ENCODE measurements at regions not wholly inside any gene's neighbourhood (a gene's known extent, or its start where the extent isn't known, plus 50 kb on each side); places are given as distances from the start of the nearest gene placed in this dataset.

DNA sequence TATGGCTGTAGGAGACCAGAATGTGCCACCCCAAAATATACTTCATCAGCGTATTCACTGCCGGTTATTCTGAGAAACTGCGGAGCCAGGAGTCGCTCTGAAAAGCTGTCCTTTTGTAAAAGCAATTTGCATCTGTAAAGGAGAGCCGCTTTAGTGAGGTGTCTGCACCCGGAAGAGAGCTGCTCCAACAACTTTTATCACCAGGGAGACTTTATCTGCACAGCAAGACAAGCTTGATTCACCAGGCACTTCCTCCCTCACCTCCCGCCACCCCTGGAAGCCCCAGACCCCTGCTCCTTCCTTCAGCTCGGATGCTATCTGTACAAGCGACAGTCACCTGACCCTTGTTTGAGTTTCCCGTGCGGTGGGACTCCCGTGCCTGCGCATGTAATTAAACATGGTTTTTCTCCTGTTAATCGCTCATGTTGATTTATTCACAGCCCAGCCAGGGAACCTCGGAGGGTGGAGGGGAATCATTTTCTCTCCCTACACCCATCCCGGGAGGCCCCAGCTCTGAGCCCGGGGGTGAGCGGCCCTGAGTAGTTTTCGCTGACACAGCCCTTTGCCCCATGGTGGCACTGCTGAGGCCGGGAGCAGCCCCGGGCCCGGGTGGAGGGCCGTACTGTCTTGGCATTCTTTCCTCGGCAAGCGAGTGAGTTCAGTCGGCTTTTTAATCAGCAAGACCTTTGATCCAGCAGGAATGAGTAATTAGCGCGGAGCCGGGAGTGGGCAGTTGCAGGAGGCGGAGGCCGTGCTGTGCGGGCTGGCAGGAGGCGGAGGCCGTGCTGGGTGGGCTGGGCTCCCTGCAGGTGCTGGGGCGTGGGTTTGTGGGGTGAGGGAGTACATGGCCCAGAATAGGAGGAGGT lies 222.7 kb upstream of the CIBAR2 start:
- Histone ChIP-seq H3K9me3 (ENCODE audit: insufficient read depth, low read depth, low read length) (no peaks in the 10 kb centered on the region), H3K9me2 (replicated peaks; ENCODE audit: low read depth, low read length) (no peaks in the 10 kb centered on the region), H3K4me3 (ENCODE audit: low read length, poor library complexity, severe bottlenecking) (peak overlapping the region; percentile 28), H4K20me1 (ENCODE audit: insufficient read depth, low read length, poor library complexity, severe bottlenecking) (no peaks in the 10 kb centered on the region), H3K4me2 (ENCODE audit: low read depth, low read length, poor library complexity, severe bottlenecking) (peak overlapping the region; percentile 63), H3K79me2 (ENCODE audit: insufficient read depth, low read length) (no peaks in the 10 kb centered on the region), H3K27me3 (ENCODE audit: insufficient read depth, low read length, poor library complexity, severe bottlenecking) (no peaks in the 10 kb centered on the region), H3K36me3 (ENCODE audit: insufficient read depth, low read length) (no peaks in the 10 kb centered on the region), H3K4me1 (ENCODE audit: insufficient read depth, low read length, poor library complexity, severe bottlenecking) (peaks cover 15% of the 10 kb centered on the region), H3F3A (ENCODE audit: low read depth) (no peaks in the 10 kb centered on the region), H3K9ac (ENCODE audit: low read depth, low read length, poor library complexity, severe bottlenecking) (peak overlapping the region; percentile 46), H2AFZ (ENCODE audit: low read length) (peak overlapping the region; percentile 63; the same call in 1 of the 2 replicates)
- no peak for TF ChIP-seq EZH2phosphoT487 (IDR thresholded peaks at IDR 0.05; ENCODE audit: borderline replicate concordance)
- TF ChIP-seq, protein P1, sequence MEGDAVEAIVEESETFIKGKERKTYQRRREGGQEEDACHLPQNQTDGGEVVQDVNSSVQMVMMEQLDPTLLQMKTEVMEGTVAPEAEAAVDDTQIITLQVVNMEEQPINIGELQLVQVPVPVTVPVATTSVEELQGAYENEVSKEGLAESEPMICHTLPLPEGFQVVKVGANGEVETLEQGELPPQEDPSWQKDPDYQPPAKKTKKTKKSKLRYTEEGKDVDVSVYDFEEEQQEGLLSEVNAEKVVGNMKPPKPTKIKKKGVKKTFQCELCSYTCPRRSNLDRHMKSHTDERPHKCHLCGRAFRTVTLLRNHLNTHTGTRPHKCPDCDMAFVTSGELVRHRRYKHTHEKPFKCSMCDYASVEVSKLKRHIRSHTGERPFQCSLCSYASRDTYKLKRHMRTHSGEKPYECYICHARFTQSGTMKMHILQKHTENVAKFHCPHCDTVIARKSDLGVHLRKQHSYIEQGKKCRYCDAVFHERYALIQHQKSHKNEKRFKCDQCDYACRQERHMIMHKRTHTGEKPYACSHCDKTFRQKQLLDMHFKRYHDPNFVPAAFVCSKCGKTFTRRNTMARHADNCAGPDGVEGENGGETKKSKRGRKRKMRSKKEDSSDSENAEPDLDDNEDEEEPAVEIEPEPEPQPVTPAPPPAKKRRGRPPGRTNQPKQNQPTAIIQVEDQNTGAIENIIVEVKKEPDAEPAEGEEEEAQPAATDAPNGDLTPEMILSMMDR (conservative IDR thresholded peaks at IDR 0.05; ENCODE audit: low read length), result no peak

DNA sequence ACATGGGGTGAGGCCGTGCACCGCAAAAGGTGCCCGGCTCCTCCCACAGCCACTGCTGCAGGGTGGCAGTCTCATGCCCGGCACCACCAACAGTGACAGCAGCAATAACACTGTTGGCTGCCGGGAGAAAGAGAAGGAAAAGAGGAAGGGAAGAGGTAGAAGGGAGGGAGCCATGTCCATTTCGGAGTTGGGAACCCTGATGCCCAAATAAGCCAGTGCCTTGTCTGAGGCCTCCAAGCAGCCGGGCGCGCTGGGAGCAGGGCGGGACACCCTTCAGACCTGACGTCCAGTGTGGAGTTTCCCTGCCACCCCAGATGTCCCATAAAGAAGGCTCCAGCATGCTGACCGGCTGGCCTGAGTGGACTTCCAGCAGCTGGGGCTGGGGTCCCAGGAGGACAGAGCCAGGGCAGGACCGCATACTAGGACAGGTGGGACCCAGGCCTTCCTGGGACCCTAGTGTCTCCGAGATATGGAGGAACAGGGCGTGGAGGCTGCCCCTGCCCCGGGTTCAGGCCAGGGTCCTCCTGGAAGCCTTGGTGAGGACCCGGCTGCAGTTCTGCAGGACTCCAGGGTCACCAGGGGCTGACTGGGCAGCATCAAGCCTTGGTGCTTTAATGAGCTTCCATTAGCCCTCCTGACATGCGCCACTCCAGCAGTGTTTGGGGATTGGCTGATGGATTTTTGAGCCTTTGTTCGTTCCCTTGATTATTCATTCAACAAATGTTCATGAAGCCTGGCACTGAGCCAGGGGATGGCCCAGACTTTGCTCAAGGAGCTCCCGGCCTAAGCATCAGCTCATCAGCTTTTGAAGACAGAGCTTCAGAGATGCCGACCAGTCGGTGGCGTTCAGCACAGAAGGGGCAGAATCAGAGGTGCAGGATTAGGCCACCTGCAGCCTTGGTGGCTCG lies 223.6 kb upstream of the CIBAR2 start:
- Histone ChIP-seq H3K36me3 (ENCODE audit: insufficient read depth, low read length) (no peaks in the 10 kb centered on the region), H3K9ac (ENCODE audit: low read depth, low read length, poor library complexity, severe bottlenecking) (peak overlapping the region; percentile 46), H3K27me3 (ENCODE audit: insufficient read depth, low read length, poor library complexity, severe bottlenecking) (no peaks in the 10 kb centered on the region), H3F3A (ENCODE audit: low read depth) (no peaks in the 10 kb centered on the region), H3K4me1 (ENCODE audit: insufficient read depth, low read length, poor library complexity, severe bottlenecking) (peaks cover 7% of the 10 kb centered on the region), H3K4me2 (ENCODE audit: low read depth, low read length, poor library complexity, severe bottlenecking) (peak overlapping the region; percentile 63), H2AFZ (ENCODE audit: low read length) (no peak overlapping the region), H3K4me3 (ENCODE audit: low read length, poor library complexity, severe bottlenecking) (peak overlapping the region; percentile 28), H3K9me3 (ENCODE audit: insufficient read depth, low read depth, low read length) (no peaks in the 10 kb centered on the region), H3K79me2 (ENCODE audit: insufficient read depth, low read length) (no peaks in the 10 kb centered on the region), H4K20me1 (ENCODE audit: insufficient read depth, low read length, poor library complexity, severe bottlenecking) (no peaks in the 10 kb centered on the region), H3K9me2 (replicated peaks; ENCODE audit: low read depth, low read length) (no peaks in the 10 kb centered on the region)
- TF ChIP-seq, protein P1 (conservative IDR thresholded peaks at IDR 0.05; ENCODE audit: low read length), result no peak
- TF ChIP-seq EZH2phosphoT487 (IDR thresholded peaks at IDR 0.05; ENCODE audit: borderline replicate concordance), result no peak

DNA sequence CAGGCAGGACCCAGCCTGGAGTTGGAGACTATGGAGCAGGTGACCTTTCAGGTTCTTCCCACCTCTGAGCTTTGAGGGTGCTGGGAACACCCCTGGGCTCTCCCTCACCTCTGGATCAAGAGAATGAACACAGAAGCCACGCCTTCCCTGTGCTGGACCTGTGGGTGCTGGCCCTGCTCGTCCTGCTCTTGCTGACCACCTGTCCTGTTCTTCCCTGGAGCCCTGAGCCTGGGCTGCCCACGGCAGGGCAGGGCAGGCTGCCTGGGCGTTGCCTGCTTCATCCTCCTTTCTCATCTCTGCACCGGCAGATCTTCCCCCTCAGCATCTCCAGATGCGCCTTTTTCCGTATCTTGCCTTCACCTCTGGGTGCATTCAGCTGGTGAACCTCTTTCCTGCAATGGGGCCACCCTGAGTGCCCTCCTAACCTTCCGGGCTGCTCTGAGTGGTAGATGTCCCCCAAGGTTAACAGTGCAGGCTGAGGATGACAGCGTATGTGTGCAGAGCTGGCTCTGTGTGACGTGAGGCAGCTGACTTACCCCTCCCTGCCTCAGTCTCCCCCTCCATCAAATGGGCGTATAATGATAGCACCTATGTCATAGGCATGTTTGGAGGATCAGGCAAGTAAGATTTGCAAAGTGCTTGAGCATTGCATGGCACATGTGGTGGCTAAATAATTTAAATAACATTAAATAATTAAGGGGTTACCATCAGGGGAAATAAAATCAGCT lies 225.8 kb upstream of the CIBAR2 start:
- Histone ChIP-seq H3K9ac (ENCODE audit: low read depth, low read length, poor library complexity, severe bottlenecking) (no peak overlapping the region), H3K27me3 (ENCODE audit: insufficient read depth, low read length, poor library complexity, severe bottlenecking) (no peaks in the 10 kb centered on the region), H3K79me2 (ENCODE audit: insufficient read depth, low read length) (no peaks in the 10 kb centered on the region), H3K36me3 (ENCODE audit: insufficient read depth, low read length) (no peaks in the 10 kb centered on the region), H3K4me2 (ENCODE audit: low read depth, low read length, poor library complexity, severe bottlenecking) (no peak overlapping the region), H3K4me1 (ENCODE audit: insufficient read depth, low read length, poor library complexity, severe bottlenecking) (peaks cover 7% of the 10 kb centered on the region), H3F3A (ENCODE audit: low read depth) (no peaks in the 10 kb centered on the region), H2AFZ (ENCODE audit: low read length) (no peak overlapping the region), H4K20me1 (ENCODE audit: insufficient read depth, low read length, poor library complexity, severe bottlenecking) (no peaks in the 10 kb centered on the region), H3K4me3 (ENCODE audit: low read length, poor library complexity, severe bottlenecking) (no peak overlapping the region), H3K9me2 (replicated peaks; ENCODE audit: low read depth, low read length) (no peaks in the 10 kb centered on the region), H3K9me3 (ENCODE audit: insufficient read depth, low read depth, low read length) (no peaks in the 10 kb centered on the region)
- TF ChIP-seq, protein P1 (conservative IDR thresholded peaks at IDR 0.05; ENCODE audit: low read length), result no peak
- TF ChIP-seq EZH2phosphoT487 (IDR thresholded peaks at IDR 0.05; ENCODE audit: borderline replicate concordance), result no peak

Measured in Loucy (cell line).